Small intestine (tissue), 7 donors: ENCODE measurements at regions not wholly inside any gene's neighbourhood (a gene's known extent, or its start where the extent isn't known, plus 50 kb on each side); places are given as distances from the start of the nearest gene placed in this dataset.

ENCODE experiments used
- DNase-seq, 2 donors: peaks; one replicate each; pipeline versions ENCODE4 v3.0.0 to v3.0.0-alpha.2; 2013
- FAIRE-seq: peaks from 2 replicates; lab custom pipeline; 2012; peaks lifted over from hg19 to GRCh38; lab: Jason Lieb, UNC
- H3K27ac ChIP-seq, 3 donors: one replicate each; pipeline ENCODE4 v1.5.1; 2013; ENCODE audit warnings: low read length in 2 of 3, mild to moderate bottlenecking in 2 of 3, control low read depth in 1 of 3, inconsistent platforms in 1 of 3, low read depth in 1 of 3, moderate library complexity in 1 of 3
- H3K27me3 ChIP-seq, 3 donors: one replicate each; pipeline ENCODE4 v1.6.1; 2013; ENCODE audit warnings: low read length in 3 of 3, inconsistent platforms in 1 of 3; ENCODE audit not compliant: control insufficient read depth in 3 of 3, insufficient read depth in 3 of 3
- H3K36me3 ChIP-seq, 3 donors: one replicate each; pipeline ENCODE4 v1.6.1; 2013; ENCODE audit warnings: low read length in 3 of 3, inconsistent platforms in 1 of 3, low read depth in 1 of 3, mild to moderate bottlenecking in 1 of 3, moderate library complexity in 1 of 3; ENCODE audit not compliant: control insufficient read depth in 3 of 3, insufficient read depth in 2 of 3
- H3K4me1 ChIP-seq, 3 donors: one replicate each; pipeline ENCODE4 v1.6.1; 2013; ENCODE audit warnings: low read length in 2 of 3, inconsistent platforms in 1 of 3, low read depth in 1 of 3, mild to moderate bottlenecking in 1 of 3, moderate library complexity in 1 of 3; ENCODE audit not compliant: control insufficient read depth in 3 of 3, insufficient read depth in 2 of 3
- H3K4me3 ChIP-seq, 3 donors: one replicate each; pipeline ENCODE4 v1.5.1; 2013; ENCODE audit warnings: low read length in 3 of 3, control low read depth in 1 of 3, inconsistent platforms in 1 of 3, low read depth in 1 of 3, mild to moderate bottlenecking in 1 of 3, moderate library complexity in 1 of 3
- H3K9me3 ChIP-seq, 2 donors: one replicate each; pipeline ENCODE4 v1.6.1; 2013; ENCODE audit warnings: low read depth in 1 of 2, low read length in 1 of 2; ENCODE audit not compliant: control insufficient read depth in 2 of 2, insufficient read depth in 1 of 2
- WGBS, 3 donors: extraction: QIAGEN DNeasy Blood & Tissue Kit; methylation state at CpG; one replicate each; pipeline ENCODE4 v1.1.7; 2013; 5-methylcytosine and 5-hydroxymethylcytosine counted together
- donor health status: healthy with polysubstance abuse.
- donor health status: control.
- donor health status: control.
- donor health status: Bipolar disorder and iron deficiency.
- donor health status: healthy.

DNA sequence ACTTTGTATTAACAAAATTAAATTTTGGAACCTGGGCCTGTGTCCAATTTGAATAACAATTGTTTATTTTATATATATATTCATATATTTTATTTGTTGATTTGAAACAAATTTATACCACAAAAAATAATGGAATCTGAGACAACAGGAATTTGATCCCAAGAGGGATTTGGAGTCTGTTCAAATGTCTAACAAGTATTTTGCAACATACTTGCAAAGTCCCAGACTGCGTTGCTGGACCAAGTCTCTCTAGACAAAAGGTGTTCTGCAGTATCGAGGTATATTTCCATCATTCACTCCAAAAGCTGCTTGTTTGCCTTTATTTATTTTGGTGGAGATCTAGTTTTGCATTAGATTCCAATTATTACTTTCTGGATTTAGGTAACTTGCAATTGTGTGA is 68.7 kb upstream of the PTPRR start:
- FAIRE-seq (no peak), DNase-seq (no peak)
- Histone ChIP-seq H3K36me3 (no peaks in the 10 kb centered on the region), H3K4me1 (no peaks in the 10 kb centered on the region), H3K9me3 (no peaks in the 10 kb centered on the region), H3K27ac (no peak overlapping the region), H3K27me3 (no peaks in the 10 kb centered on the region), H3K4me3 (no peak overlapping the region)
- WGBS, 3 donors = 75 to 94% (median 79%) methylated on average over 2 of the region's 2 CpGs

DNA sequence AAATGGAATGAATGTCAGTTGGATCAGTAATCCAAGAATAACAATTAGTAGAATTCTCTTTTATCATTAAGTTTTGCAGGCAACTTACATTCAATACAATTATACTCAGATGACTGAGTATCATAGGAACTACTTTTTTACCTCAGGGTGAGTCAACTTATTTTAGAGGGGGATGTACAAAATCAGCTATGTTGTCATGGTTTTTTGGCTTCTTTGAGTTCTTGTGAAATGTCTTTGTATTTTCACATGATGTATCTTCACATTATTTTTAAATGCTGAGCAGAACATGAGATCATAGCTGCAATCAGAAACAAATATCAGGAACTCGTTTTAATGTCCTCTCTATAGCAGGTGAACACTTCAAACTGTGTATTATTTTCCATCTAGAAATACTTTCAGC is 65.3 kb upstream of the PTPRR start:
- no peak overlapping the region for H3K27ac ChIP-seq
- no peaks in the 10 kb centered on the region for H3K27me3 ChIP-seq
- no peak overlapping the region for H3K4me3 ChIP-seq
- 70 to 71% (median 70%) methylated on average over 1 of the region's 1 CpG for WGBS, 3 donors
- no peak for FAIRE-seq
- no peak for DNase-seq
- H3K36me3 ChIP-seq = no peaks in the 10 kb centered on the region
- H3K4me1 ChIP-seq = no peaks in the 10 kb centered on the region
- H3K9me3 ChIP-seq = no peaks in the 10 kb centered on the region

GRCh38 chr12:70983692-70984091 is 63.2 kb upstream of the PTPRR start:
- no peaks in the 10 kb centered on the region for H3K27me3 ChIP-seq
- no peaks in the 10 kb centered on the region for H3K4me1 ChIP-seq
- no peaks in the 10 kb centered on the region for H3K36me3 ChIP-seq
- H3K27ac ChIP-seq = no peak overlapping the region
- WGBS, 3 donors = 74 to 86% (median 82%) methylated on average over 4 of the region's 4 CpGs
- FAIRE-seq = no peak
- H3K4me3 ChIP-seq = no peak overlapping the region
- H3K9me3 ChIP-seq = no peaks in the 10 kb centered on the region
- no peak for DNase-seq

DNA sequence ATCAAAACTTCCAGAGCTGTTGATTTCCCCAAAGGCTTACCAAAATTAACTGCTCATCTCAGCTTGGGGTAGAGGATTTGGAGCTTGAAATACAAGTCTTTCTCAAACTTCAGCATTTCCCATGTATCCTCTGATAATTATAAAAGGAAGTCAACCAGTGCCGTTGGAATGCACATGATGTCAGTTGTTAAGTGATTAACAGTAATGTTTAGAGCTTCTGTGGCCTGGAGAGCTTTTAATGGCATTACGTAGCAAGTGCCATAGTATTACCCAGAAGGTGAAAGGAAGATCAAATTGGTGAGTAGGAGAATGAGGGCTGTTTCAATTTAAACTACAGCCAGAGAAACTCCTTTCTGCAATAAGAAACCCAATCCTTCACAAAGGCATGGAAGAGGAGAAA is 62.5 kb upstream of the PTPRR start:
- Histone ChIP-seq H3K4me1 (no peaks in the 10 kb centered on the region), H3K4me3 (no peak overlapping the region), H3K27ac (no peak overlapping the region), H3K9me3 (no peaks in the 10 kb centered on the region), H3K36me3 (no peaks in the 10 kb centered on the region), H3K27me3 (no peaks in the 10 kb centered on the region)
- no peak for FAIRE-seq
- WGBS, 3 donors = 47 to 77% (median 53%) methylated on average over 2 of the region's 2 CpGs
- no peak for DNase-seq

DNA sequence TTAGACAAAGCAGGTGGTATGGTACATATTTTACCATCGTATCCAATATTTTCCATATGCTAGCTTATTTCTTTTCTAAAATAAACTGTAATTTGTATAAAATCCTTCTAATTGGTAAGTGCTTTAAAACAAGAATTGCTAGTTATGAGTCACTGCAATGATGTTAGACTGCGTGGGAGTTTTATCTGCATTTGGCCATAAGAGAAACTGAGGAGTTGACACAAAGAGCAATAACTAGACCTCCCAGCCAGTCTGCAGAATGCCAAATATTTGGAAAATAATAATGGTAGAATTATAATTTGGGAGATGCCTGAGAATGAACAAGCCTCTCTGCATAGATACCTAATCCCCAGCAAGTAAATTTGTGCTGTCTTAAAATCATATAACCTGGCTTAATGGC is 61.7 kb upstream of the PTPRR start:
- no peak overlapping the region for H3K4me3 ChIP-seq
- H3K27ac ChIP-seq = no peak overlapping the region
- no peaks in the 10 kb centered on the region for H3K9me3 ChIP-seq
- no peaks in the 10 kb centered on the region for H3K27me3 ChIP-seq
- DNase-seq (no peak), FAIRE-seq (no peak)
- 70 to 90% (median 80%) methylated on average over 2 of the region's 2 CpGs for WGBS, 3 donors
- no peaks in the 10 kb centered on the region for H3K4me1 ChIP-seq
- H3K36me3 ChIP-seq = no peaks in the 10 kb centered on the region

DNA sequence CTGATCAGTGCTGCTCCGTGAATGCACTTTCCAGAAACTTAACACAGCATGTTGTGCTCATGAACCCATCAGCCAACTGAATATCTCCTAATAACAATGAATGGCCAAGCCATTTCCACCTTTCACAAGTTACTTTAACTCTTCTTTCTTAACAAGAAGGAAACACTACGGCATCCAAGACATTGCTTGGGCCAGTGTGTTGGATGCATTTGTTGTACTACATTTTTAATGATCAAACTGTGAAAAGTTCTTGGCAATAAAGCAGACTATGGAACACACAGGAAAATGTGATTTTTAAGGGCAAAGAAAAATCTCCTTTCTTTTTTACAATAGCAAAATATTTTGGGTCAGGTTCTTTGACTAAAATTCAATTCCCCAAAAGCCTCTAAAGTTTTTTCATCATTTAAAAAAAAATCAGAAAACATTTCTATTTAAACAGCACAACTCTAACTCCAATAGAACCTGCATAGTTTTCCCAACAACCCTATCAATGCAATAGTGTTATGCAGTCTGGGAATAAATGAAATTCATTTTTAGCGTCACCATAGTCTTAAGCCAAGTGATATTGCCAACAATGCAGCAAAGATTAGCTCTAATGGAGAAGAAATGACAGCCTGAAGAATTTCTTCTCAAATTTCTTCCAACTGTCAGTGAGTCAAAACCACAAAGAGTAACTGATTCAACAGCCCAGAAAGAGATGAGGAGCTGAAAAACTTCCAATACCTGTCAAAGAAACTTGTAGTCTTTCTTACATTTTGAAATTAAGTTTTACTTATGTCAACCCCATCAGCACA is 50.7 kb upstream of the PTPRR start:
- 75 to 87% (median 84%) methylated on average over 3 of the region's 3 CpGs for WGBS, 3 donors
- no peaks in the 10 kb centered on the region for H3K36me3 ChIP-seq
- H3K9me3 ChIP-seq = no peaks in the 10 kb centered on the region
- no peaks in the 10 kb centered on the region for H3K27me3 ChIP-seq
- H3K4me1 ChIP-seq = no peaks in the 10 kb centered on the region
- DNase-seq (no peak), FAIRE-seq (no peak)
- no peak overlapping the region for H3K27ac ChIP-seq
- no peak overlapping the region for H3K4me3 ChIP-seq
